H1 (cell line): ENCODE measurements at regions not wholly inside any gene's neighbourhood (a gene's known extent, or its start where the extent isn't known, plus 50 kb on each side); places are given as distances from the start of the nearest gene placed in this dataset.

Source experiments
- ASH2L ChIP-seq: fragments of 200-600, 300-600 bp; sonication (generic); IDR thresholded peaks from one replicate; pipeline ENCODE4 v1.7.1; 2017; ENCODE audit warnings: low read length
- KDM4A ChIP-seq: IDR thresholded peaks from one replicate; pipeline ENCODE4 v1.7.1; 2012; ENCODE audit warnings: low read depth, mild to moderate bottlenecking, moderate library complexity, low read length, inconsistent platforms; ENCODE audit not compliant: severe bottlenecking
- POU5F1 ChIP-seq: IDR thresholded peaks from 2 replicates; pipeline ENCODE4 v1.6.1; 2011; ENCODE audit warnings: low read depth, mild to moderate bottlenecking, low read length, moderate library complexity
- RNF2 ChIP-seq: fragments of 200-900, 300-1000 bp; sonication (generic); IDR thresholded peaks from 2 replicates; pipeline ENCODE4 v1.7.1; 2016; ENCODE audit warnings: borderline replicate concordance, low read depth, mild to moderate bottlenecking, antibody characterized with exemption, low read length; ENCODE audit not compliant: poor library complexity, severe bottlenecking; ENCODE audit errors: missing control alignments
- SAP30 ChIP-seq: fragments of 300-600 bp; sonication (generic); IDR thresholded peaks from 2 replicates; pipeline ENCODE4 v1.7.1; 2012; ENCODE audit warnings: low read length, moderate library complexity, mild to moderate bottlenecking, inconsistent platforms; ENCODE audit not compliant: insufficient read depth, insufficient replicate concordance
- SIN3A ChIP-seq, 2 experiments: IDR thresholded peaks in 1 of 2; conservative IDR thresholded peaks in 1 of 2; 2 replicates each; pipeline ENCODE4 v1.6.1; 2011 to 2012; ENCODE audit warnings: low read length in 2 of 2, improper control_type of control experiment in 1 of 2, low read depth in 1 of 2, mild to moderate bottlenecking in 1 of 2
- TF ChIP-seq, protein P1 (sequence below): IDR thresholded peaks from 2 replicates; pipeline ENCODE4 v1.6.1; 2011; ENCODE audit warnings: low read length, improper control_type of control experiment
- TF ChIP-seq, protein P2 (sequence below): IDR thresholded peaks from 2 replicates; pipeline ENCODE4 v1.6.1; 2012; ENCODE audit warnings: inconsistent platforms

- TF ChIP-seq, protein P1, sequence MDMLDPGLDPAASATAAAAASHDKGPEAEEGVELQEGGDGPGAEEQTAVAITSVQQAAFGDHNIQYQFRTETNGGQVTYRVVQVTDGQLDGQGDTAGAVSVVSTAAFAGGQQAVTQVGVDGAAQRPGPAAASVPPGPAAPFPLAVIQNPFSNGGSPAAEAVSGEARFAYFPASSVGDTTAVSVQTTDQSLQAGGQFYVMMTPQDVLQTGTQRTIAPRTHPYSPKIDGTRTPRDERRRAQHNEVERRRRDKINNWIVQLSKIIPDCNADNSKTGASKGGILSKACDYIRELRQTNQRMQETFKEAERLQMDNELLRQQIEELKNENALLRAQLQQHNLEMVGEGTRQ = no peak
- TF ChIP-seq RNF2 (no peak), ASH2L (no peak), SAP30 (no peak), KDM4A (no peak), POU5F1 (no peak), SIN3A (conservative IDR thresholded peaks at IDR 0.05 in 1 of 2, IDR thresholded peaks at IDR 0.05 in 1 of 2; ENCODE audit: low read depth in 1 of 2, low read length in 2 of 2) (no peak)
- TF ChIP-seq, protein P2, sequence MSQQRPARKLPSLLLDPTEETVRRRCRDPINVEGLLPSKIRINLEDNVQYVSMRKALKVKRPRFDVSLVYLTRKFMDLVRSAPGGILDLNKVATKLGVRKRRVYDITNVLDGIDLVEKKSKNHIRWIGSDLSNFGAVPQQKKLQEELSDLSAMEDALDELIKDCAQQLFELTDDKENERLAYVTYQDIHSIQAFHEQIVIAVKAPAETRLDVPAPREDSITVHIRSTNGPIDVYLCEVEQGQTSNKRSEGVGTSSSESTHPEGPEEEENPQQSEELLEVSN = no peak
These were observed 54.7 kb downstream of the GLUD2 start (continued) for GRCh38 chrX:121102101-121102500.
